HG03060 (cell line): ENCODE measurements at regions not wholly inside any gene's neighbourhood (a gene's known extent, or its start where the extent isn't known, plus 50 kb on each side); places are given as distances from the start of the nearest gene placed in this dataset.

Experiments used
- ATAC-seq: cut with Tn5 transposase; IDR thresholded peaks from one replicate; pipeline ENCODE4 v1.9.1; 2021; ENCODE audit warnings: low read depth, moderate number of reproducible peaks; ENCODE audit not compliant: unreplicated experiment

DNA sequence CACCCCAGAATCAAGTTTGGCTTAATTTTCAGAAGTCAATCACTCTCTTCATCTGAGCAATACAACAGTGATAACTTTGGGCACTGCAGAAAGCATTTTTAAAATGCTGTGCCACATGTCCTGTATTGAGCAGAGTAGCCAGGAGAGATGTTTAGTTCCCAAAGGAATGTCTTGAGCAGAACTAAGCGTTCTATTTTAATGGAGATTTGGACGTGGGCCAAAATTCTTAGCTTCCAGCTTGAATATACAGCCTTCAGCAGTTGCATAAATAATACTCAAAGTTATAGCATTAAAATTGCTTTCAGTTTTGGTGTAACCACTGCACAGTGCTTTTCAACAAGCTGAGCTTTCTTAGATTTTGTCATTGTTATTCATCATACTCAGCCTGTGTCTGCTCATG lies 679.2 kb downstream of the NLGN4X start:
- no peak for ATAC-seq

DNA sequence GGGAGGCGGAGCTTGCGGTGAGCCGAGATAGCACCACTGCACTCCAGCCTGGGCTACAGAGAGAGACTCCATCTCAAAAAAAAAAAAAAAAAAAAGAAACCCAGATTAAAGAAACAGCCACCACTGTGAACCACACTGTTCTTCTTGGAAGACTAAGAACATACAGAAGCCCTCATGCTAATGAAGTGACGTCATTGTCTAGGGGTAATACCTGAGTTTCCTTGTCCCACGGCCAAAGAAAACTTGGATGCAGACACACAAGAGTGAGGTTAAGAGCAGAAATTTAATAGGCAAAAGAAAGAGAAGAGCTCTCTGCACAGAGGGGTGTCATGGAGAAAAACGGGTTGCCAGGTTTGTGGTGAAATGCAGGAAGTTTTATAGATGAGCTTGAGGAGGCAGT lies 691.6 kb downstream of the NLGN4X start:
- no peak for ATAC-seq

DNA sequence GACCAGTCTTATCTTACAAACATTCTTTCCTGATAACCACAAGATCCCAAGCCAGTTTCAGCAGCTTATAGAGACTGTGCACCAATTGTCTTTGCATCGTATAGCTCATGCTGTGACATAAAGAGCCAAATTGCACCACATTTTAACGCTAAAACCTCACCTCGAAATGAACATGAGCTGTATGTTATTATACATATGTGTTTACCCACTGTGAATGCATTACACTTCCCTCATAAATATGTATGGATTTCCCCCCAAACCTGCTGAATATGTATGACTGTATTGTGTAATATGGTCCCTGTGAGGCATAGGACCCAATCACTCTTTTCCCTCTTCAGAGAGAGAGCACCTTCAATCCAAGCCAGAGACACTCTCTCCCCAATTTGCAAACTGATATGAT lies 692.4 kb downstream of the NLGN4X start:
- no peak for ATAC-seq

DNA sequence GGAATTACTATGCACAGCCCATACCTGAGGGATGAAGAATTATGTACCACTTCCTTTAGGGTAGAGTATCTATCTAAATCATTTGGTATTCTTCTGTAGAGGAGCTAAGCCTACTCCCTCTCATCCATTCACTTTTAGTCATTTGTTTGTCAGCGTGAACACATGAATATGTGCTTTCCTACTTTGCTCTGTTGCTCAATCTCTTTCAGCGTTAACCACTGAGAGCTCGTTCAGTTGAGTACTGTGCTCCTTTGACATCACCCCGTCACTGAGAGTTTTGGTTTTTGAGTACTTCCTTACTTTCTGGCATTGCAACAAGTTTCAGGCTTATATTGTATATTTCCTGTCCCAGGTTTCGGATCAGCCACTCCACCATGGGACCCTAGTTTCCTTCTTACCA lies 700.6 kb downstream of the NLGN4X start:
- no peak for ATAC-seq

DNA sequence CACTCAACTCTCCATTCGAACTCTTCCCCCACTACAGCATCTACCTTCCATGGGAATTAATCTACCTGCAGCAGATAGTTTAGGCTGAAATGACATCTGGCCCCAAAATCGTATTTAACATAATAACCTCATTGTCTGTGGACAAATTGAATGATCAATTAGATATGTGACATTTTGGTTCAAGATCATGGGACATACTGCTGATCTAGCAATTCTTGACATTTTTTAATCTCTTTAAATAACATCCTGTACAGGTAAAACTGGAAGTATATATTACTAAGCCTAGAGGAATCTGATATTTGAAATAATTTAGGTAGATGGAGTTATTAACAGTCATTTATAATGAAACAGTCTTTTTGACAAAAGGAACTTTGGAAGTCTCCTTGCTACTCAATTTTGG lies 702.5 kb downstream of the NLGN4X start:
- ATAC-seq, result no peak

DNA sequence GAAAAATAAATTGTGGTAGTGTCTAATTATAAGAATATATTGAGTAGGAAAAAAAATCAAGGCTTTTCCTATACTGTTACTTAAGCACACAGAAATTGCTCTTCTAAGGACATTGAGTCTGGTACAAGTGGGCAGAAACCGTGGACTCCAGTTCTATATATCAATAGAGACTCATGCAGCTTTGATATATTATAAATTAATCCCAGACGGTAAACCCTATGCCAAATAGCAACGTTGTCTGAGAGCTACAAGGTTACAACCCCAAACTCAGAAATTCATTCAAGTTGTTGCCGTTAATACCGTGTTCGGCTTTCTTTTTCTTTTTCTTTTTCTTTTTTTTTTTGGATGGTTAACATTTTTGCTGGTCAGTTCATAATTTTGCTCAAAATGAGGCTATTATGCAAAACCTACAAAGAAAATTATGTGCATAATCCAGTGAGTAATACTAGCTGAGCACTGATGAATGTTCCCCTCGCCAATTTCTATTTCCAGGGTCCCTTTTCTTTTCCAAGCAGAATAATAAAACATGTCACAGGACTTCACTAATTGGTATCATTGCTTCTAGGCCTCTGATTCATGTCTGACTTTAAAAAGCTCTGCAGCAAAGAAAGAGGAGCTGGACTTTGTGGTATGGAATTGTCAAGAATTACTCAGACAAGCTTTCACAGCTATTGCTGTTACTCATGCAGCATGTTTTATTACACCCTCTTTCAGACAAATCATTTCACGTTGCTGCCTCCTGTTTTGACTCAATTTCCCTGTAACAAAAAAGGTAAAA lies 737.7 kb downstream of the NLGN4X start:
- ATAC-seq, result no peak

DNA sequence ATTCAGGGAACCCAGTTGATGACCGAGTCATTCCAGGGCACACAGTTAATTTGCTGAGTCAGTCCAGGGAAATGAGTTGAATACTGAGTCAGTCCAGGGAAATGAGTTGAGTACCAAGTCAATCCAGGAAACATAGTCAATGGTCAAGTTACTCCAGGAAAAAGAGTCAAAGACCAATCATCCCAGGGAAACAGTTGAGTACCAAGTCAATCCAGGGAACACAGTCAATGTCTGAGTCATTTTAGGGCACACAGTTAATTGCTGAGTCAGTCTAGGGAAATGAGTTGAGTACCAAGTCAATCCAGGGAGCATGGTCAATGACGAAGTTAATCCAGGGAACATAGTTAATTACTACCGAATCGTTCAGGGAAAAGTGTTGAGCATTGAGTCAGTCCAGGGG lies 754.4 kb downstream of the NLGN4X start:
- ATAC-seq, result no peak

- no peak for ATAC-seq
These were observed 770.3 kb downstream of the NLGN4X start for GRCh38 chrX:5458300-5458842.

DNA sequence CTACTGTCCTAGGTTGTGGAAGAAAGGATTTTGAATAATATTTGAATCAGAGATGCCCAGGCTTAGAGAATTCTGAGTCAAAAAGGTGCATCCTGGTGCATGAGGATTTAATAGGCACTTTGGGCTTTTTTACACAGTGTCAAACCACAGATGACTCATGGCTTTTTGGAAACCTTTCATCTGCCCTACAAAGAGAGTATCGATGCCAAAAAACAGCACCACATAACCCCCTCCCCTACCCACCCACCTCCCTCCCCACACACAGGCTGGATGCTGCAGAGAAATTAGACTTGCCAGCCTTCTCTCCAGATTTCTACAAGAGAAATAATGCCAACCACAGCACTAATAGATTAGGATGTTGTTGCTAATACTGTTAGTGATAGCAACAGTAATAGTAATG lies 779.3 kb downstream of the NLGN4X start:
- no peak for ATAC-seq

GRCh38 chrX:5431823-5432222 lies 796.8 kb downstream of the NLGN4X start:
- no peak for ATAC-seq

GRCh38 chrX:5425119-5425518 lies 803.5 kb downstream of the NLGN4X start:
- no peak for ATAC-seq

DNA sequence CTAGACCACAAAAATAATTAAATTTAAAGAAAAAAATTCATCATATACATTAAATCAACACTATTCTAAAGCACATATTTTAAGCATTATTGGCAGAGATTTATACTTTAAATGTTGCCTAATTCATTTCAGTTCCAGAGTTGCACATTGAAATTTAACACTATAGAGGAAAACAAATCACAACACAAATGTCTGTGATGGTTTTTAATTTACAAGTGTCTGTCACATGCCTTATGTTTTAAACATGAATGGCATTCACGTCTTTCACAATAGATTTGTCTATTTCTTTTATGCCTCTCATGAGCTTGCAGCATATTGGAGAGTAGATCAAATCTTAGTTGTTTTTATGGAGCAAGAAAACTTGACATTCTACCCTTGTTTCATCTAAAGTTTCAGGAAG lies 811.3 kb downstream of the NLGN4X start:
- no peak for ATAC-seq

DNA sequence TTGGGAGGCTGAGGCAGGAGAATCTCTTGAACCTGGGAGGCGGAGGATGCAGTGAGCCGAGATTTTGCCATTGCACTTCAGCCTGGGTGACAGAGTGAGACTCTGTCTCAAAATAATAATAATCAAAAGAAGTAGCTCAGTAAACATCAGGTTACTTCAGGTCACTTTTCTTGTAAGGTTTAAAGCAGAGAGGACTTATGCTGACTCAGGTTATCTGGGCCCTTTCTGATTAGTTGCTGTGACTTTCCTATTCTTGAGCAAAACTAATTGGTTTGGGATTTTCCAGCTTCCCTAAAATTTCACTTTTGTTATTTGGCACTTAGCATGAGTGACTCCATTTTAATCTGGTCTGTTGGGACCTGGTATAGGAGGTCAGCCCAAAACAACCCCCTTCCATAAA lies 812.9 kb downstream of the NLGN4X start:
- no peak for ATAC-seq

DNA sequence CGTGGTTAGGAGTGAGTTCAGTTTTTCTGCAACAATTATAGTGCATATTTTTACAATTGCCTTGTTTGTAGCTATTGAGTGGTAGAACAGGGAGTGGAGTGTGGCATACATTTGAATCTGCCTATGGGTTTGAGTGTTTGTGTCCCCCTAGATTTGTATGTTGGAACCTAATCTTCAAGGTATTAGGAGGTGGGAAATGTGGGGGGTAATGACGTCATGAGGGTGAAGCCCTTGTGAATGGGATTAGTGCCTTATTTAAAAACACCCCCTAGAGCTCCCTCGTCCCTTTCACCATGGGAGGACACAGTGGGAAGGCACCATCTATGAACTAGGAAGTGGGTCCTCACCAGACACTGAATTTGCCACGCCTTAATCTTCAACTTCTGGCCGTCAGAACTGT lies 819.6 kb downstream of the NLGN4X start:
- ATAC-seq, result no peak

GRCh38 chrX:5402461-5402860 lies 826.2 kb downstream of the NLGN4X start:
- ATAC-seq, result no peak

DNA sequence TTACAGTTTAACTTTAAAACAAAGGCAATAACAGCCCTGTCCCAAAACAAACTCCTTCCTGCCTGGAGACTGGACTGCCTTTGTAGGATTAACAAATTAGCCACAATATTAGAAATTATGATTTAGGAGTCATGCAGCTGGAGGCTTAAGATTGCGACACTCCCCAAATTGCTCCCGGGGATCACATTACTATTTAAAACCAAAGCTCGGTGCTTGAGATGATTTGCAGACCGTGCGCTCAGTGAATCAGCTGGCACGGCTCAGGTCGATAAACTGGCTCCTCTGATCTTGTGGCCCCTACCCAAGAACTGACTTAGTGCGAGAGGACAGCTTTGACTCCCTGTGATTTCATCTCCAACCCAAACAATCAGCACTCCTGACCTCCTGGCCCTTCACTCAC lies 829.3 kb downstream of the NLGN4X start:
- no peak for ATAC-seq

DNA sequence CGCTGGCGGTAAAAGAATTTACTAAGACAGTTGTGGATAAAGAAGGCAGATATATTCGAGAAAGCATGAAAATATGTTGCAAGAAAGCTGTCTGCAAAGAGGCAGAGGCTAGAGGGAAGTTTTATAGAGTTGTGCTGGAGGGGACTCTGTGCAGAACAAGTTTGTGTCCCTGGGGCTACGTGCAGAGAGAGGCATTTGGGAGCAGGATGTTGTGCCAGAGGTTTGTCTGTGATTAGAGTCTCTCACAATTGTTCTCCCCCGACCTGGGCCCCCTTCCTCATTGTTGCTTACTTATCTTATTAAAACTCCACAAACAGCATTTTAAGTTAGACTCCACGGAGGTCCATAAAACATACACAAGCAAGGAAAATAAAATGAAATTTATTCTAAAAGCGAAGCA lies 831.3 kb downstream of the NLGN4X start:
- ATAC-seq, result no peak

GRCh38 chrX:5390376-5390775 lies 838.3 kb downstream of the NLGN4X start:
- ATAC-seq, result no peak

DNA sequence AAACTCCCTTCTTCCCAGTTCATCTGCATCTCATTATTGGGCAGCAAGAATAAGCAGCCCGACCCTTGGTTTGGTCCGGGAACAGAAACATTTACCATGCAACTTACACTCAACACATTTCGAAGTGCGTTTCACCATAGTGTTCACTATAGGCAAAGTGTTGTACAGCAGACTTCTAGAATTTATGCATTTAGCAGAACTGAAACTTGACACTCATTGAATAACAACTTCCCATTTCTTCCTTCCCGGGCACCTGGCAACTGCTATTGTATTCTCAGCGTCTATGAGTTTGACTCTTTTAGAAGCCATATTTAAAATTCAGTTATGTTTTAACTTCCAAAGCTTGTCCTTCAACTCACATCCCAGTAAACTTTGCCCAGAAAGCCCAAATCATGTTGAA lies 840.6 kb downstream of the NLGN4X start:
- ATAC-seq, result no peak

- ATAC-seq, result no peak
These were observed 848.2 kb downstream of the NLGN4X start for GRCh38 chrX:5380426-5380825.

GRCh38 chrX:5341902-5342301 lies 886.8 kb downstream of the NLGN4X start:
- no peak for ATAC-seq

GRCh38 chrX:5337160-5337559 lies 891.5 kb downstream of the NLGN4X start:
- no peak for ATAC-seq

- ATAC-seq, result no peak
These were observed 904.1 kb downstream of the NLGN4X start for GRCh38 chrX:5324546-5324945.
